ENCODE measurements at regions not wholly inside any gene's neighbourhood (a gene's known extent, or its start where the extent isn't known, plus 50 kb on each side); places are given as distances from the start of the nearest gene placed in this dataset.

- Histone ChIP-seq H3K27me3 (ENCODE audit: control insufficient read depth in 2 of 2, insufficient read depth in 1 of 2, low read length in 1 of 2) (no peaks in the 10 kb centered on the region), H3K9me3 (ENCODE audit: control insufficient read depth in 2 of 2, insufficient read depth in 1 of 2, low read length in 1 of 2) (no peaks in the 10 kb centered on the region), H3K36me3 (ENCODE audit: control insufficient read depth in 2 of 2, insufficient read depth in 2 of 2, low read length in 1 of 2) (no peaks in the 10 kb centered on the region), H3K4me1 (ENCODE audit: control insufficient read depth in 2 of 2, insufficient read depth in 2 of 2, low read length in 2 of 2) (no peaks in the 10 kb centered on the region), H3K4me3 (ENCODE audit: low read length in 2 of 2) (no peak overlapping the region), H3K27ac (ENCODE audit: low read depth in 1 of 2, low read length in 1 of 2) (no peak overlapping the region)
- DNase-seq (ENCODE audit: low read depth in 6 of 9, low spot score in 9 of 9) = no peak
- 95% methylated on average over 3 of the region's 3 CpGs for WGBS
Measured at GRCh38 chr9:84154320-84154719, 173.7 kb downstream of the RMI1 start.

GRCh38 chr9:84163052-84163650 is 177.4 kb downstream of the SLC28A3 start:
- DNase-seq (ENCODE audit: low read depth in 6 of 9, low spot score in 9 of 9) = no peak
- H3K4me1 ChIP-seq (ENCODE audit: control insufficient read depth in 2 of 2, insufficient read depth in 2 of 2, low read length in 2 of 2) = no peaks in the 10 kb centered on the region
- no peaks in the 10 kb centered on the region for H3K9me3 ChIP-seq (ENCODE audit: control insufficient read depth in 2 of 2, insufficient read depth in 1 of 2, low read length in 1 of 2)
- no peaks in the 10 kb centered on the region for H3K36me3 ChIP-seq (ENCODE audit: control insufficient read depth in 2 of 2, insufficient read depth in 2 of 2, low read length in 1 of 2)
- no peak overlapping the region for H3K4me3 ChIP-seq (ENCODE audit: low read length in 2 of 2)
- peaks cover 0 to 4% of the 10 kb centered on the region in 2 donors for H3K27me3 ChIP-seq (ENCODE audit: control insufficient read depth in 2 of 2, insufficient read depth in 1 of 2, low read length in 1 of 2)
- no peak overlapping the region for H3K27ac ChIP-seq (ENCODE audit: low read depth in 1 of 2, low read length in 1 of 2)
- 91% methylated on average over 5 of the region's 5 CpGs for WGBS

- Histone ChIP-seq H3K4me1 (ENCODE audit: control insufficient read depth in 2 of 2, insufficient read depth in 2 of 2, low read length in 2 of 2) (no peaks in the 10 kb centered on the region), H3K4me3 (ENCODE audit: low read length in 2 of 2) (no peak overlapping the region), H3K27ac (ENCODE audit: low read depth in 1 of 2, low read length in 1 of 2) (no peak overlapping the region), H3K27me3 (ENCODE audit: control insufficient read depth in 2 of 2, insufficient read depth in 1 of 2, low read length in 1 of 2) (no peaks in the 10 kb centered on the region), H3K9me3 (ENCODE audit: control insufficient read depth in 2 of 2, insufficient read depth in 1 of 2, low read length in 1 of 2) (no peaks in the 10 kb centered on the region), H3K36me3 (ENCODE audit: control insufficient read depth in 2 of 2, insufficient read depth in 2 of 2, low read length in 1 of 2) (no peaks in the 10 kb centered on the region)
- 86% methylated on average over 13 of the region's 13 CpGs for WGBS
- no peak for DNase-seq (ENCODE audit: low read depth in 6 of 9, low spot score in 9 of 9)
Measured at GRCh38 chr9:84166891-84167290, 173.7 kb downstream of the SLC28A3 start.

- Histone ChIP-seq H3K4me3 (ENCODE audit: low read length in 2 of 2) (no peak overlapping the region), H3K27ac (ENCODE audit: low read depth in 1 of 2, low read length in 1 of 2) (no peak overlapping the region), H3K27me3 (ENCODE audit: control insufficient read depth in 2 of 2, insufficient read depth in 1 of 2, low read length in 1 of 2) (no peaks in the 10 kb centered on the region), H3K36me3 (ENCODE audit: control insufficient read depth in 2 of 2, insufficient read depth in 2 of 2, low read length in 1 of 2) (no peaks in the 10 kb centered on the region), H3K9me3 (ENCODE audit: control insufficient read depth in 2 of 2, insufficient read depth in 1 of 2, low read length in 1 of 2) (no peaks in the 10 kb centered on the region), H3K4me1 (ENCODE audit: control insufficient read depth in 2 of 2, insufficient read depth in 2 of 2, low read length in 2 of 2) (no peaks in the 10 kb centered on the region)
- DNase-seq (ENCODE audit: low read depth in 6 of 9, low spot score in 9 of 9) = no peak
Measured at GRCh38 chr9:84169240-84169639, 171.3 kb downstream of the SLC28A3 start.

GRCh38 chr9:84170521-84171141 is 169.9 kb downstream of the SLC28A3 start:
- H3K36me3 ChIP-seq (ENCODE audit: control insufficient read depth in 2 of 2, insufficient read depth in 2 of 2, low read length in 1 of 2) = no peaks in the 10 kb centered on the region
- no peaks in the 10 kb centered on the region for H3K4me1 ChIP-seq (ENCODE audit: control insufficient read depth in 2 of 2, insufficient read depth in 2 of 2, low read length in 2 of 2)
- no peak for DNase-seq (ENCODE audit: low read depth in 6 of 9, low spot score in 9 of 9)
- no peaks in the 10 kb centered on the region for H3K27me3 ChIP-seq (ENCODE audit: control insufficient read depth in 2 of 2, insufficient read depth in 1 of 2, low read length in 1 of 2)
- H3K4me3 ChIP-seq (ENCODE audit: low read length in 2 of 2) = no peak overlapping the region
- H3K9me3 ChIP-seq (ENCODE audit: control insufficient read depth in 2 of 2, insufficient read depth in 1 of 2, low read length in 1 of 2) = no peaks in the 10 kb centered on the region
- WGBS = 94% methylated on average over 9 of the region's 9 CpGs
- no peak overlapping the region for H3K27ac ChIP-seq (ENCODE audit: low read depth in 1 of 2, low read length in 1 of 2)

GRCh38 chr9:84173961-84174360 is 166.6 kb downstream of the SLC28A3 start:
- H3K36me3 ChIP-seq (ENCODE audit: control insufficient read depth in 2 of 2, insufficient read depth in 2 of 2, low read length in 1 of 2) = no peaks in the 10 kb centered on the region
- H3K9me3 ChIP-seq (ENCODE audit: control insufficient read depth in 2 of 2, insufficient read depth in 1 of 2, low read length in 1 of 2) = no peaks in the 10 kb centered on the region
- no peak for DNase-seq (ENCODE audit: low read depth in 6 of 9, low spot score in 9 of 9)
- 94% methylated on average over 2 of the region's 2 CpGs for WGBS
- no peak overlapping the region for H3K4me3 ChIP-seq (ENCODE audit: low read length in 2 of 2)
- H3K27me3 ChIP-seq (ENCODE audit: control insufficient read depth in 2 of 2, insufficient read depth in 1 of 2, low read length in 1 of 2) = no peaks in the 10 kb centered on the region
- no peaks in the 10 kb centered on the region for H3K4me1 ChIP-seq (ENCODE audit: control insufficient read depth in 2 of 2, insufficient read depth in 2 of 2, low read length in 2 of 2)
- H3K27ac ChIP-seq (ENCODE audit: low read depth in 1 of 2, low read length in 1 of 2) = no peak overlapping the region

- no peak for DNase-seq (ENCODE audit: low read depth in 6 of 9, low spot score in 9 of 9)
- Histone ChIP-seq H3K27me3 (ENCODE audit: control insufficient read depth in 2 of 2, insufficient read depth in 1 of 2, low read length in 1 of 2) (no peaks in the 10 kb centered on the region), H3K9me3 (ENCODE audit: control insufficient read depth in 2 of 2, insufficient read depth in 1 of 2, low read length in 1 of 2) (no peaks in the 10 kb centered on the region), H3K4me3 (ENCODE audit: low read length in 2 of 2) (no peak overlapping the region), H3K36me3 (ENCODE audit: control insufficient read depth in 2 of 2, insufficient read depth in 2 of 2, low read length in 1 of 2) (no peaks in the 10 kb centered on the region), H3K27ac (ENCODE audit: low read depth in 1 of 2, low read length in 1 of 2) (no peak overlapping the region), H3K4me1 (ENCODE audit: control insufficient read depth in 2 of 2, insufficient read depth in 2 of 2, low read length in 2 of 2) (no peaks in the 10 kb centered on the region)
- 90% methylated on average over 1 of the region's 1 CpG for WGBS
Measured at GRCh38 chr9:84174486-84174885, 166.1 kb downstream of the SLC28A3 start.

- Histone ChIP-seq H3K27ac (ENCODE audit: low read depth in 1 of 2, low read length in 1 of 2) (no peak overlapping the region), H3K4me1 (ENCODE audit: control insufficient read depth in 2 of 2, insufficient read depth in 2 of 2, low read length in 2 of 2) (no peaks in the 10 kb centered on the region), H3K4me3 (ENCODE audit: low read length in 2 of 2) (no peak overlapping the region), H3K9me3 (ENCODE audit: control insufficient read depth in 2 of 2, insufficient read depth in 1 of 2, low read length in 1 of 2) (no peaks in the 10 kb centered on the region), H3K27me3 (ENCODE audit: control insufficient read depth in 2 of 2, insufficient read depth in 1 of 2, low read length in 1 of 2) (no peaks in the 10 kb centered on the region), H3K36me3 (ENCODE audit: control insufficient read depth in 2 of 2, insufficient read depth in 2 of 2, low read length in 1 of 2) (no peaks in the 10 kb centered on the region)
- 97% methylated on average over 3 of the region's 3 CpGs for WGBS
- no peak for DNase-seq (ENCODE audit: low read depth in 6 of 9, low spot score in 9 of 9)
Measured at GRCh38 chr9:84177407-84177806, 163.2 kb downstream of the SLC28A3 start.

- no peaks in the 10 kb centered on the region for H3K36me3 ChIP-seq (ENCODE audit: control insufficient read depth in 2 of 2, insufficient read depth in 2 of 2, low read length in 1 of 2)
- no peak overlapping the region for H3K27ac ChIP-seq (ENCODE audit: low read depth in 1 of 2, low read length in 1 of 2)
- H3K27me3 ChIP-seq (ENCODE audit: control insufficient read depth in 2 of 2, insufficient read depth in 1 of 2, low read length in 1 of 2) = no peaks in the 10 kb centered on the region
- H3K4me1 ChIP-seq (ENCODE audit: control insufficient read depth in 2 of 2, insufficient read depth in 2 of 2, low read length in 2 of 2) = no peaks in the 10 kb centered on the region
- no peak for DNase-seq (ENCODE audit: low read depth in 6 of 9, low spot score in 9 of 9)
- no peaks in the 10 kb centered on the region for H3K9me3 ChIP-seq (ENCODE audit: control insufficient read depth in 2 of 2, insufficient read depth in 1 of 2, low read length in 1 of 2)
- WGBS = 92% methylated on average over 5 of the region's 5 CpGs
- no peak overlapping the region for H3K4me3 ChIP-seq (ENCODE audit: low read length in 2 of 2)
Measured at GRCh38 chr9:84179531-84179930, 161.0 kb downstream of the SLC28A3 start.
